ENCODE measurements at regions not wholly inside any gene's neighbourhood (a gene's known extent, or its start where the extent isn't known, plus 50 kb on each side); places are given as distances from the start of the nearest gene placed in this dataset.

DNA sequence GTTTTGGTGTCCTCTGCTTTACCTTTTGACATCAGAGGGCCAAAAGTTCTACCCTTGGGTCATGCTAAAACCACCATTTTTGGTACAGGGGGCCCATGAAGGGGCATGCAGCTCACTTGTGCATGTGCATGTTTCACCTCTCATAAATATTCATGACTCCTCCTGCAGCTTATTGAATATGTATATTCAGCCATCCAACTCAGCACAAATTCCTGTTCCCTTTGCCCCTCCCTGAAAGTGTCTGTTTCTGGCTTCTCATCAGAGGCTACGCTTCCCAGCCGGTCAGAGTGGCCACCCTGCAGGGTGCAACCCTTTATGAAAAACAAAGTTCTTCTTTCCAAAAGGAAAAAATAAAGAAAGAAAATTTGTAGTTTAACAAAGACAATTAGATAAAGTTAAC, 82.3 kb upstream of the UQCRFS1 start:
- no peak overlapping the region for H3K4me3 ChIP-seq (ENCODE audit: low read depth, low read length)

DNA sequence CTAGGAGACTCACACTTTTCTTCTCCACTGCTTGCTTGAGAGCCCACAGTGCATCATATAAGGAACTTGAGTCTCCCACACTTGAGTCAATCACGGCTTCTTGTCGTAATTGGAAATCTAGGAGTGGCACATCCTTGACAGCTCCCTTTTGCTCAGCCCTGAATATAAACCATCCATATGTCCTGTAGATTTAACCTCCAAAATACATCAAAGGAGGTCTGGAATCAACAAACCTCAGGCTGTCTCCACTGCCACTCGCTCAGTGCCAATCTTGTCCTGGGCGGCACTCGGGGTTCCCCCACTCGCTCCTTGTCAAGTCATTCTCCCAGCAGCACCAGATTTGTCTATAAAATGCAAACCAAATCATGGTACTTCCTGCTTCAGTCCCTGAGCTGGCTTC, 84.4 kb upstream of the UQCRFS1 start:
- TF ChIP-seq, protein P1, sequence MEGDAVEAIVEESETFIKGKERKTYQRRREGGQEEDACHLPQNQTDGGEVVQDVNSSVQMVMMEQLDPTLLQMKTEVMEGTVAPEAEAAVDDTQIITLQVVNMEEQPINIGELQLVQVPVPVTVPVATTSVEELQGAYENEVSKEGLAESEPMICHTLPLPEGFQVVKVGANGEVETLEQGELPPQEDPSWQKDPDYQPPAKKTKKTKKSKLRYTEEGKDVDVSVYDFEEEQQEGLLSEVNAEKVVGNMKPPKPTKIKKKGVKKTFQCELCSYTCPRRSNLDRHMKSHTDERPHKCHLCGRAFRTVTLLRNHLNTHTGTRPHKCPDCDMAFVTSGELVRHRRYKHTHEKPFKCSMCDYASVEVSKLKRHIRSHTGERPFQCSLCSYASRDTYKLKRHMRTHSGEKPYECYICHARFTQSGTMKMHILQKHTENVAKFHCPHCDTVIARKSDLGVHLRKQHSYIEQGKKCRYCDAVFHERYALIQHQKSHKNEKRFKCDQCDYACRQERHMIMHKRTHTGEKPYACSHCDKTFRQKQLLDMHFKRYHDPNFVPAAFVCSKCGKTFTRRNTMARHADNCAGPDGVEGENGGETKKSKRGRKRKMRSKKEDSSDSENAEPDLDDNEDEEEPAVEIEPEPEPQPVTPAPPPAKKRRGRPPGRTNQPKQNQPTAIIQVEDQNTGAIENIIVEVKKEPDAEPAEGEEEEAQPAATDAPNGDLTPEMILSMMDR (IDR thresholded peaks at IDR 0.05; ENCODE audit: insufficient read depth, low read length): no peak
- DNase-seq (ENCODE audit: low read depth): no peak
- H3K4me3 ChIP-seq (ENCODE audit: low read depth, low read length): no peak overlapping the region

More for the DNA sequence above, 82.3 kb upstream of the UQCRFS1 start:
- no peak for DNase-seq (ENCODE audit: low read depth)
- TF ChIP-seq, protein P1 (IDR thresholded peaks at IDR 0.05; ENCODE audit: insufficient read depth, low read length): no peak

DNA sequence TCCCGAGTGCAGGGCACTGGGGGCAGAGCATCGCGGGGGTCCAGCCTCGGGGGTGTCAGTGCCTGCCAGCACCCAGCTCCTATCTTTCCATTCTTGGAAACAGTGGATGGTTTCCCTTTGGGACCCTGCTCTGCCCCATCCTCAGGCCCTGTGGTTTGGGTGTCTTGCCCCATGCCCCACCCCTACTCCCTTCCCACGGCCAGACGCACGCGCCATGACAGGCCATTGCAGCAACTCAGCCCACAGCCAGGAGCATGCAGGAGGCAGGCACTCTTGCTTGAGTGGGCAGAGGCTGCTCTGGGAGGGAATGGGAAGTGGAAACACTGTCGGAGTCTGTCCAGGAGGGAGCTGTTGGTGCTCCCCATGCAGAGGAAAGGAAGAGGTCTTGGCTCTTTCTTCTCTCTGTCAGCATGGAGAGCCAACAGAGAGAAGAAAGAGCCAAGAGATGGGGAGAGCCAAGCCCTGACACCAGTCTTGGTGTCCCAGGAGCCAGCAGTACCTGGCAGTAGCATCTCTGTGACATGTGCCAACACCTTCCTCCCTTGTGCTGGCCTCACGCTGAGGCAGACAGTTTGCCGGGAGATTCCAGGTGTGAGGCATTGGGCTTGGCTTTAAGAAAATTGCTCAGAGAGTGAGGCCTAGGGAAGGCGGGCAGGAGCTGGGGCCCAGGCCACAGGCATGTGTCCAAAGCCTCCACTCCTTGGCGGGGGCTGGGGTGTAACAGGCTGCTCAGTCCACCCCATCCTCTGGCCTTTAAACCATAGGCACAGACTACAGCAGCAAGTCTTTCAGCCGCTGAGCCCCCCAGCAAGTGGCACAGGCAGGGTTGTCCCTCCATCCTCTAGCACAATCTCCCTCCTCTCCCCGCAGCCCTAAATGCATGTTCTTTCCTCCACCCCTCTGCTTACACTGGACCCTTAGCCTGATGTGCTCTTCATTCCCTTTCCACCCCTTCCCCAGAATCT, 86.7 kb upstream of the UQCRFS1 start:
- no peak for DNase-seq (ENCODE audit: low read depth)
- TF ChIP-seq, protein P1 (IDR thresholded peaks at IDR 0.05; ENCODE audit: insufficient read depth, low read length): no peak
- H3K4me3 ChIP-seq (ENCODE audit: low read depth, low read length): no peak overlapping the region

DNA sequence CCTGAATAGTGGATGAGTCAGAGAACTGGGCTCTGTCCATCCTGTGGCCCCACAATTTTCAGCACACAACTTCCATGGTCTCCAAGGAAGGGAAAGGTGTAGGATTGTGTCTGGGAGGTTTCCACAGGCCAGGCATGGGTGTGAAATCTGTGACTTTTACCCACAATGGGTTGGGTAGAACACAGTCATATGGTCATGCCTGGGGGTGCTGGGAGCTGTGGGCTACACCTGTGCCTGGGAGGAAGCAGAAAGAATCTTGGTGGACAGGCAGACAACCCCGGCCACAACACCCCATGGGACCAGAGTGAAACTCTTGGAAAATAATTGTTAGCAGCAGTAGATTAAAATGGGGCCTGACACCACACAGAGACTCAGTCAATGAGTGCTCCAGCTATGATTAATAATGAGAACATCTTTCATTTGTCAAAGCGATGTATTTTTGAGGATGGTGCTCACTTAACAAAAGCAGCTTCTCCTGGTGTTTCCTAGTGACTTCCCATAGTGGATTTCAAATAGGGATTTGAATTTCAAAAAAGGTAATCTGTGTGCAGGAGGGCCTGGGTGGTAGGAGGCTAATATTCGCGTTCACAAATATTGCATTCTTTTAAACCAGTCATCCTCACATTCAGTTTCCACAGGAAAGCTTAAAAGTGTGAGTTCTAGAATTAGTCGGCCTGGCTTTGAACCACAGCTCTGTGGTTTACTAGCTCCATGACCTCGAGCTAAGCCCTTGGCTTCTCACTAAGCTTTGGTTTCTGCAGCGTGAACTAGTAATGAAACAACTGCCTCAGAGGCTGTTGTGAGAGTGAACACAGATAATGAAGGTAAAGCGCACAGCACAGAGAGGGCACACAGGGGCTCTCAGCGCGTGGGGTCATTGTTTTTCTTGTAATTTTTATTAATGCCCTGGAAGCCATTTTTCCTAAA, 89.3 kb upstream of the UQCRFS1 start:
- H3K4me3 ChIP-seq (ENCODE audit: low read depth, low read length): no peak overlapping the region
- DNase-seq (ENCODE audit: low read depth): no peak
- TF ChIP-seq, protein P1 (IDR thresholded peaks at IDR 0.05; ENCODE audit: insufficient read depth, low read length): no peak

DNA sequence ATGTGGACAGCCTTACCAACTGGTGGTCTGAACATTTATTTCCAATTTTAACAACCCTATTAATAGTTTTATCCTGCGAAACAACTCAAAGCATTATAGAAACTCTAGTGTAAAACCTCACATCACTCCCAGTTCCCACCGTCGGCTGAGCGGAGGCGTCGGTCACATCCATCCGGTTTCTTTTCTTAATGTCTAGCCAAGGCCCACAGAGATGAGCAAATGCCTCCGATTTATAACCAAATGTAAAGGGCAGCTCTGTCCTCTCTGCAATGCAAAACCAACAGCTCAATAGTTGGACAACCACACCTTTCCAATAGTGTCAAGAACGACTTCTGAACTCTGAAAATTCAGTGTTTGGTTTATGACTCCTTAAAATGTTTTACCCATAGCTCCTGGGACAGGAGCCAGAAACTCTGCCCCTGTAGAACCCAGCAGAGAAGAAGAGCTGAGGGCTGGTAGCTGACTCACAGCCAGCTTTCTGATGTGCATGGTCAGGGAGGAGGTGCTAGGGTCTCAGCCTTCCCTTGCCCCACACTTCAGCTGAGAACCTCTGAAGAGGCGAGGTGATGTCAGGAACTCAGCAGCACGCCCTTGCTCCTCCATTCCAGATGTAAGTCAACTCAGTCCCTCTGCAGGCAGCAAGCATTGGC, 90.2 kb upstream of the UQCRFS1 start:
- DNase-seq (ENCODE audit: low read depth): no peak
- H3K4me3 ChIP-seq (ENCODE audit: low read depth, low read length): no peak overlapping the region
- TF ChIP-seq, protein P1 (IDR thresholded peaks at IDR 0.05; ENCODE audit: insufficient read depth, low read length): no peak

DNA sequence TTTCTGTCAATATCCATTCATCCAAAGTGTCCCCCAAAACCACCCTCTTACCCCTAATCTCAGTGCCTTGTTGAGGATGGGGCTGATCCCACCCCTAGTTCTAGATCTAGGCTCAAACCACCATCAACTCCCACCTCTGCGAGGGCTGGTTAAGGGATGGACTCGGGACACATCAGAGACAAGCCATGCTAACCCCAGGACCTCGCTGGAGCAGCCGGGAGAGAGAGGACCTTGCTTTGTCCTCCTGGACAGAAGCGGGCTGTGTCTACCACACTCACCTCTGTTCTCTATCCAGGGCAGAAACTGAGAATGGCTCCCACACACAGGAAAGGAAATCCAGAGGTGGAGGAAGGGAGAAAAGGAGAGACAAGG, 90.8 kb upstream of the UQCRFS1 start:
- TF ChIP-seq, protein P1 (IDR thresholded peaks at IDR 0.05; ENCODE audit: insufficient read depth, low read length): no peak
- no peak overlapping the region for H3K4me3 ChIP-seq (ENCODE audit: low read depth, low read length)
- no peak for DNase-seq (ENCODE audit: low read depth)

Data from fibroblast of the aortic adventitia (primary cell).